AG09319 (cell line): ENCODE measurements at regions not wholly inside any gene's neighbourhood (a gene's known extent, or its start where the extent isn't known, plus 50 kb on each side); places are given as distances from the start of the nearest gene placed in this dataset.

ENCODE experiments used
- DNase-seq: peaks from one replicate; pipeline ENCODE4 v3.0.0-alpha.2; 2010; ENCODE audit warnings: low read depth; ENCODE audit errors: extremely low read depth
- CTCF ChIP-seq: IDR thresholded peaks from 2 replicates; pipeline ENCODE4 v1.5.1; 2011; ENCODE audit warnings: low read depth, mild to moderate bottlenecking, inconsistent platforms, low read length, moderate library complexity

- DNase-seq = no peak
- no peak for TF ChIP-seq CTCF
Measured at GRCh38 chr1:59169703-59170102, 127.2 kb upstream of the FGGY start.

- no peak for TF ChIP-seq CTCF
- no peak for DNase-seq
Measured at GRCh38 chr1:59170659-59171058, 126.2 kb upstream of the FGGY start.

- no peak for DNase-seq
- TF ChIP-seq CTCF = no peak
Measured at GRCh38 chr1:59171788-59172187, 125.1 kb upstream of the FGGY start.

- no peak for TF ChIP-seq CTCF
- DNase-seq = no peak
Measured at GRCh38 chr1:59172693-59173092, 124.2 kb upstream of the FGGY start.

GRCh38 chr1:59173721-59174120 lies 123.2 kb upstream of the FGGY start:
- no peak for DNase-seq
- no peak for TF ChIP-seq CTCF

- no peak for TF ChIP-seq CTCF
- DNase-seq = no peak
Measured at GRCh38 chr1:59176471-59176870, 120.4 kb upstream of the FGGY start.

GRCh38 chr1:59177756-59178155 lies 119.1 kb upstream of the FGGY start:
- TF ChIP-seq CTCF = no peak
- DNase-seq = no peak
